ENCODE measurements at regions not wholly inside any gene's neighbourhood (a gene's known extent, or its start where the extent isn't known, plus 50 kb on each side); places are given as distances from the start of the nearest gene placed in this dataset.
"Not testable (repeated sequence)": the region's sequence is repeated elsewhere in the genome, so short reads cannot be mapped to it uniquely, and the experiment has no call there.

- not testable (repeated sequence) for DNase-seq
Measured at GRCh38 chr4:164350716-164351115, 403.2 kb upstream of the SMIM31 start.

GRCh38 chr4:164357957-164358356, 396.0 kb upstream of the SMIM31 start:
- peak; percentile 87 for DNase-seq

- DNase-seq: no peak
Measured at GRCh38 chr4:164358400-164358799, 395.5 kb upstream of the SMIM31 start.

GRCh38 chr4:164359881-164360280, 394.1 kb upstream of the SMIM31 start:
- no peak for DNase-seq

GRCh38 chr4:164368894-164369293, 385.0 kb upstream of the SMIM31 start:
- DNase-seq: no peak

GRCh38 chr4:164373021-164373420, 380.9 kb upstream of the SMIM31 start:
- peak; percentile 68 for DNase-seq

GRCh38 chr4:164377277-164377676, 376.7 kb upstream of the SMIM31 start:
- no peak for DNase-seq

- no peak for DNase-seq
Measured at GRCh38 chr4:164378361-164378760, 375.6 kb upstream of the SMIM31 start.

- DNase-seq: no peak
Measured at GRCh38 chr4:164379694-164380093, 374.2 kb upstream of the SMIM31 start.

GRCh38 chr4:164381859-164382258, 372.1 kb upstream of the SMIM31 start:
- DNase-seq: no peak

GRCh38 chr4:164383058-164383357, 370.9 kb upstream of the SMIM31 start:
- no peak for DNase-seq

GRCh38 chr4:164383358-164384220, 370.3 kb upstream of the SMIM31 start:
- DNase-seq: peak; percentile 90

GRCh38 chr4:164384416-164384815, 369.5 kb upstream of the SMIM31 start:
- DNase-seq: no peak

GRCh38 chr4:164396439-164396838, 357.5 kb upstream of the SMIM31 start:
- DNase-seq: no peak

GRCh38 chr4:164402554-164402953, 351.4 kb upstream of the SMIM31 start:
- no peak for DNase-seq

GRCh38 chr4:164405774-164406173, 348.2 kb upstream of the SMIM31 start:
- DNase-seq: no peak

- DNase-seq: peak; percentile 93
Measured at GRCh38 chr4:164408831-164409230, 345.1 kb upstream of the SMIM31 start.

- no peak for DNase-seq
Measured at GRCh38 chr4:164410401-164410800, 343.5 kb upstream of the SMIM31 start.

- no peak for DNase-seq
Measured at GRCh38 chr4:164412246-164412645, 341.7 kb upstream of the SMIM31 start.

- DNase-seq: no peak
Measured at GRCh38 chr4:164413743-164414142, 340.2 kb upstream of the SMIM31 start.

- no peak for DNase-seq
Measured at GRCh38 chr4:164423819-164424218, 330.1 kb upstream of the SMIM31 start.

GRCh38 chr4:164424846-164425245, 329.1 kb upstream of the SMIM31 start:
- no peak for DNase-seq

GRCh38 chr4:164428561-164428960, 325.4 kb upstream of the SMIM31 start:
- no peak for DNase-seq

GRCh38 chr4:164438321-164438720, 315.6 kb upstream of the SMIM31 start:
- DNase-seq: peak; percentile 75

- DNase-seq: no peak
Measured at GRCh38 chr4:164439037-164439436, 314.9 kb upstream of the SMIM31 start.
